ENCODE measurements at regions not wholly inside any gene's neighbourhood (a gene's known extent, or its start where the extent isn't known, plus 50 kb on each side); places are given as distances from the start of the nearest gene placed in this dataset.

DNA sequence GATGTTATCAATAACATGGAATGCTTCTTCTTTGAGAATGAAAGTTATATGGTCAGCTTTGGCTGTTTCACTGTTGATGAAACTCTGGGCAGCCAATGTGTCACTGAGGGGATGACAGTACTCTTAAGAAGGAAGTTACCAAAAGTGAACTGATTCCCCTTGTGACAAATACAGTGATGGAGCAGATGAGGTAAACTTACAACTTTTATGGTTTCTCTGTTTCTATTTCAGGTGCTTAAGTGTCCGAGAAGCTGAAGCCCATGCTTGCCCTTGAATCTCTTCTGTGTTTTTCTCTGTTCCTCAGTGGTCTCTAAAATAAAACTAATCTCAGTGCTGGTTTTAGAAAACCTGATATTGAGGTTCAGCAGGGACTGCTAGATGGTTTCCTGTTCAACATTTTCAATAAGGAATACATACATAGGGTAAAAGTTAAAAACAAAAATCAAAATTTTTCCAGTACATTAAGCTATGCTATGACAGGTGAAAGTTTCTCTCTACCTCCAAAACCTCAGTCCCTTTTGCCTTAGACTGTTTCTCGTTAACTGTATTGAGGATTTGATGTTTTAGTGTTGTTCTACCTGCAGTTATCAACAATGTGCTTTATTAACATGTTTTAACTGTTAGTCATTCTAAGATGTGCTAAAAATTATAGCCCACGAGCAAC is 454.4 kb upstream of the ADGRL4 start:
- peaks cover 8 to 12% of the 10 kb centered on the region in 2 donors for H3K9me3 Mint-ChIP-seq
- DNase-seq (no peak), ATAC-seq (replicated peaks in 1 of 2) (no peak)
- peaks cover 0 to 1% of the 10 kb centered on the region in 2 donors for H3K36me3 Mint-ChIP-seq (ENCODE audit: insufficient read depth in 2 of 2)
- no peaks in the 10 kb centered on the region for H3K4me1 Mint-ChIP-seq (ENCODE audit: low read depth)
- H3K27ac Mint-ChIP-seq, result no peak overlapping the region
- H3K27me3 Mint-ChIP-seq (ENCODE audit: low read depth), result no peaks in the 10 kb centered on the region
- no peak overlapping the region for H3K4me3 Mint-ChIP-seq

DNA sequence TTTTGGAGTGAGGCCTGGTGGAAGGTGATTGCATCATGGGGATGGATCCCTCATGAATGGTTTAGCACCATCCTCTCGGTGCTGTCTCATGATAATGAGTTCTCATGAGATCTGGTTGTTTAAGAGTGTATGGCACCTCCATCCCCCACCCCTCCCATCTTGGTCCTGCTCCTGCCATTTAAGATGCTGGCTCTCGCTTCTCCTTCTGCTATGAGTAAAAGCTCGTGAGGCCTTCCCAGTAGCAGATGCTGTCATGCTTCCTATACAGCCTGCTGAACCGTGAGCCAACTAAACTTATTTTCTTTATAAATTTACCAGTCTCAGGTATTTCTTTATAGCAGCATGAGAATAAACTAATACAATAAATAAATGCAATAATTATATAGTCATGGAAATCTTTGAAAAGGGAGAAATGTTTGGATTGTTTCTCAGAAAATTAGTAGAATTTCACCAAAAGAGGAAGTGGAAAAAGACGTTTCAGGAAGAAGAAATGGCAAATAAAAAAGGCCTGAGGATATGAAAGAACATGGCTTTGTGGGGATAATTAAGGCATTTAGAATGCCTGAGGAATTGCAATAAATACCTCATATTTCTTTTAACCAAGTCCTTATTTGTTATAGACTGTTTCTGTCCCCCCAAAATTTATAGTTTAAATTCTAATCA is 451.2 kb upstream of the ADGRL4 start:
- Mint-ChIP-seq H3K4me1 (ENCODE audit: low read depth) (no peaks in the 10 kb centered on the region), H3K27ac (no peak overlapping the region), H3K27me3 (ENCODE audit: low read depth) (no peaks in the 10 kb centered on the region), H3K36me3 (ENCODE audit: insufficient read depth in 2 of 2) (peaks cover 0 to 1% of the 10 kb centered on the region in 2 donors), H3K4me3 (no peak overlapping the region), H3K9me3 (peaks cover 5 to 8% of the 10 kb centered on the region in 2 donors)
- ATAC-seq (replicated peaks in 1 of 2) (no peak), DNase-seq (no peak)

DNA sequence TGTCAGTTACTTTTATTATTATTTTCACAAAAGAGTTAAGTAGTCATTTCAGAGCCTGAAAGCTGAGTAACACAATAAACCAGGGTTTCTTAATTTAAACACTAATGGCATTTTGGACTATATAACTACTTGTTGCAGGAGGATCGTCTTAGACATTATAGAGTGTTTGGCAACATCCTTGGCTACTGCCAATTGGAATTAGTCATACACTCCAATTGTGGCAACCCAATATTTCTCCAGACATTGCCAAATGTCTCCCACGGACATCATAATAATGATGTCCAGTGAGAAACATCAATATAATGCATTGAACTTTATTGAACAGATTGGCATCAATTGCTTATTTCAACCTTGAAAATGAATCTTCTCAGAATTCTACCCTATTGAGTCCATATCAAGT is 441.9 kb upstream of the ADGRL4 start:
- Mint-ChIP-seq H3K4me3 (no peak overlapping the region), H3K9me3 (peaks cover 1 to 2% of the 10 kb centered on the region in 2 donors), H3K27me3 (ENCODE audit: low read depth) (no peaks in the 10 kb centered on the region), H3K36me3 (ENCODE audit: insufficient read depth in 2 of 2) (no peaks in the 10 kb centered on the region), H3K4me1 (ENCODE audit: low read depth) (no peaks in the 10 kb centered on the region), H3K27ac (no peak overlapping the region)
- ATAC-seq (replicated peaks in 1 of 2) (no peak), DNase-seq (no peak)

DNA sequence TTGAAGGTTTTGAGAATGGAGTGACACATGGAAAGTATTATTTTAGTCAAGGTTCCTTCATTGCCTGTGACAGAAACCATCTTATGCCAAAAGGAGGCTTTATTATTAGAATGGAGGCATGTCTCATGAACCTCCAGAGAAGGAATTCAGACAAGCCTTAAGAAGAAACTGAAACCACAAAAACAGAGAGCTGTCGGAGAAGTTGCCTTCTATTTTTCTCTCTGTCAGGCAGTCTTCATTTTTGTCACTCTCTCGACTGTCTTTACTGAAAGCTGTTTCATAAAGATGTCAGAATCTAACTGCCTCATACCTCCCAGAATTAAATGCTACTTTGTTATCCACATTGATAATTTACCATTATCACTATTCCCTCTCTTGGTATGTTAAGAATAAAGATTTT is 434.7 kb upstream of the ADGRL4 start:
- DNase-seq (no peak), ATAC-seq (replicated peaks in 1 of 2) (no peak)
- H3K4me3 Mint-ChIP-seq, result no peak overlapping the region
- H3K27ac Mint-ChIP-seq, result no peak overlapping the region
- H3K4me1 Mint-ChIP-seq (ENCODE audit: low read depth), result no peaks in the 10 kb centered on the region
- H3K9me3 Mint-ChIP-seq, result peaks cover 3 to 5% of the 10 kb centered on the region in 2 donors
- H3K36me3 Mint-ChIP-seq (ENCODE audit: insufficient read depth in 2 of 2), result no peaks in the 10 kb centered on the region
- no peaks in the 10 kb centered on the region for H3K27me3 Mint-ChIP-seq (ENCODE audit: low read depth)

DNA sequence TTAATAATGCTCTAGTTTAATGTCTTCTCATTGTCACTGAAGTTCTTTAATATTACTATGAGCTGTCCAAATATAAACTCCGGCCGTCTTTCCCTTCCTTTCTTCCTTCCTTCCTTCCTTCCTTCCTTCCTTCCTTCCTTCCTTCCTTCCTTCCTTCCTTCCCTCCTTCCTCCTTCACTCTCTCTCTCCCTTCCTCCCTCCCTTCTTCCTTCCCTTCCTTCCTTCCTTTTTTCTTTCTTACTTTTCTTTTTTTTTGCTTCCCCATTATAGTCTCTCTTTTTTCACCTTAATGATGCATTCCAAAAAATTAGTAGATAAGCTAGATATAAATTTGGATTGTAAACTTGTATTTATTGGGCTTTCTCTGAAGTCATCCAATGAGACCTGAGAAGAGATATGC is 431.0 kb upstream of the ADGRL4 start:
- no peaks in the 10 kb centered on the region for H3K4me1 Mint-ChIP-seq (ENCODE audit: low read depth)

DNA sequence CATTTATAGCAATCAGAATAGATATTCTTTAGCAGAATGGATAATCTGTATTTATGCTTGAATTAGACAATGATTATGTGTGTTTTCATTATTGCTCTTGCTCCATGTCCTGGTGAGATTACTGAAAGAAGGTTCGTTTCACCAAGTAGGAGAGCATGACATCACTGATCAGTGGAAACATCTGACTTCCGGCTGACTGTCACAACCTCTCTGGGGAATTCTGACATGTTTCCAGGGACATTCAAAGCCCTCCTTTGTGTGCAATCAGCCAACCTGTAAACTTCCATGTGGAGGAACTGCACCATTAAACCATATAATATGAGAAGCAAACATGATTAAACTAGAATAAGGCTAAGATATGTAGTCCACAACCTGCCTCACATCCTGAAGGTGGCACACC is 424.8 kb upstream of the ADGRL4 start:
- ATAC-seq (replicated peaks in 1 of 2) (no peak), DNase-seq (no peak)
- H3K9me3 Mint-ChIP-seq, result peaks cover 0 to 4% of the 10 kb centered on the region in 2 donors
- H3K27ac Mint-ChIP-seq, result no peak overlapping the region
- no peaks in the 10 kb centered on the region for H3K4me1 Mint-ChIP-seq (ENCODE audit: low read depth)
- no peaks in the 10 kb centered on the region for H3K36me3 Mint-ChIP-seq (ENCODE audit: insufficient read depth in 2 of 2)
- H3K27me3 Mint-ChIP-seq (ENCODE audit: low read depth), result no peaks in the 10 kb centered on the region
- H3K4me3 Mint-ChIP-seq, result no peak overlapping the region

More for the DNA sequence above, 431.0 kb upstream of the ADGRL4 start:
- Mint-ChIP-seq H3K36me3 (ENCODE audit: insufficient read depth in 2 of 2) (no peaks in the 10 kb centered on the region), H3K4me3 (no peak overlapping the region), H3K9me3 (peaks cover 3 to 5% of the 10 kb centered on the region in 2 donors), H3K27ac (no peak overlapping the region), H3K27me3 (ENCODE audit: low read depth) (no peaks in the 10 kb centered on the region)
- DNase-seq, result no peak
- ATAC-seq (replicated peaks in 1 of 2), result no peak

DNA sequence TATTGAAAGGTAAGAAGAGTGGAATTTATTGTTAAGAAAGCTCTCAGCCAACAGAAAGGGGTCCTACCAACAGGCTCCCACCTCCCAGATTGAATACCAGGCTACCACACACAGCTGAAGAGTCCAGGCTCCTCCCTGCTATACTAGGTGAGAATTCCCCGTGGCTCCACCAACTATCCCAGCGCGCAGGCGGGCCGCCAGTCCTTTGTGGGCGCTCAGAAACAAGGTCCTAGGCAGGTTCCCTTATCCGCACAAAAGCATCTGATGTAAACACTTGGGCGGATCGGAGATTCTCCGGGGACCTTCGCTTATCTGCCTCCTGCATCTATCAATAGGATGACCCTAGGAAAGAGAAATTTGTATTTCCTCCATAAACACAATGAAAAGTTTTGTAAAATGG is 423.9 kb upstream of the ADGRL4 start:
- Mint-ChIP-seq H3K27me3 (ENCODE audit: low read depth) (no peaks in the 10 kb centered on the region), H3K4me3 (no peak overlapping the region), H3K4me1 (ENCODE audit: low read depth) (no peaks in the 10 kb centered on the region), H3K27ac (no peak overlapping the region), H3K36me3 (ENCODE audit: insufficient read depth in 2 of 2) (no peaks in the 10 kb centered on the region), H3K9me3 (peaks cover 0 to 4% of the 10 kb centered on the region in 2 donors)
- ATAC-seq (replicated peaks in 1 of 2), result no peak
- DNase-seq, result no peak

DNA sequence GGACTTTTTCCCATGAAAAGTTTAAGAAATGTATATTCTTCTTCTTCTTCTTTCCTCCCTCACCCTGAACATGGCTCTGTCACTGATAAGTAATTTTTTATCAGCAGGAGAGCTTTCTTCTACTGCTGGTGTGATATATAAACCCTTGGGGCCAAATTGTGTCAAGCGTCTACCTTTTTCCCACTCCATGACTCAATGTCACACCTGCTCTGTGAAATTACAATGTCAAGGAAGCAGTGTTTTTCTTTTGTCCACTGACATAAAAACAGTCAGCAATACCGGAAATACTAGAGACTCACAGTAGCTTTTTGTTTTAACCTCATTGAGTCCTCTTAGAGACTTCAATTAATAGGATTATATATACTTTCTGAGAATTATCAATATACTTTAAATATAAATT is 416.2 kb upstream of the ADGRL4 start:
- H3K9me3 Mint-ChIP-seq, result peaks cover 0 to 7% of the 10 kb centered on the region in 2 donors
- no peaks in the 10 kb centered on the region for H3K27me3 Mint-ChIP-seq (ENCODE audit: low read depth)
- H3K4me1 Mint-ChIP-seq (ENCODE audit: low read depth), result no peaks in the 10 kb centered on the region
- no peak overlapping the region for H3K27ac Mint-ChIP-seq
- DNase-seq (no peak), ATAC-seq (replicated peaks in 1 of 2) (no peak)
- H3K4me3 Mint-ChIP-seq, result no peak overlapping the region
- H3K36me3 Mint-ChIP-seq (ENCODE audit: insufficient read depth in 2 of 2), result no peaks in the 10 kb centered on the region

DNA sequence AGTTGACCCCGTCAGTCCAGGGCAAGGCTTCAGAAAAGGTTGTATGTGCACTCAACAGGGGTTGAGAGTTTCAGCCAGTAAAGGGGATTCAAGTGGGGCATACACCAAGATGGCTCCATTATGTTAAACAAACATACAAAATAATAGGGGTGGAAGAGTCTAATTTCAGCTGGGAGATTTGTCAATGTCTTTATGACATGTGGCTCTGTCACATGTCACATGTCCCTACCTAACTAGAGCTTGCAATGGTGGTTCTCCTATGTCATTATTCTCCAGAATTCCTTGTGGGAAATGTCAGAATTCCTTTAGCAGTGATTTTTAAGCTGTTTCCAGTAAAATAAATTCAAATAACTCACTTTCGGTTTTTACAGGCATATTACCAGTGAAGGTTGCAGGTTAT is 392.0 kb upstream of the ADGRL4 start:
- no peak for DNase-seq
- Mint-ChIP-seq H3K36me3 (ENCODE audit: insufficient read depth in 2 of 2) (no peaks in the 10 kb centered on the region), H3K4me3 (no peak overlapping the region), H3K9me3 (peaks cover 0 to 3% of the 10 kb centered on the region in 2 donors), H3K27me3 (ENCODE audit: low read depth) (no peaks in the 10 kb centered on the region), H3K27ac (no peak overlapping the region), H3K4me1 (ENCODE audit: low read depth) (no peaks in the 10 kb centered on the region)
- ATAC-seq (replicated peaks in 1 of 2), result no peak

DNA sequence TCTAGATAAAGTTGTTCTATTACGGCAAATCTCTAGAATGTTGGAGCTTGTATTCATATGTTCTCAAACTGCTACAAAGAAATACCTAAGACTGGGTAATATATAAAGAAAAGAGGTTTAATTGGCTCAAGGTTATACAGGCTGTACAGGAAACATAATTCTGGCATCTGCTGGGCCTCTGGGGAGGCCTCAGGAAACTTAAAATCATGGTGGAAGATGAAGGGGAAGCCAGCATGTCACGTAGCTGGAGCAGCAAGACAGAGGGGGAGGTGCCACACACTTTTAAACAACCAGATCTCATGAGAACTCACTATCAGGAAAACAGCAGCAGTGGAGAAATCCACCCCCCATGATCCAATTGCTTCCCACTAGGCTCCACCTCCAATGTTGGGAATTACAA is 390.4 kb upstream of the ADGRL4 start:
- no peak for ATAC-seq (replicated peaks in 1 of 2)
- Mint-ChIP-seq H3K4me3 (no peak overlapping the region), H3K27ac (no peak overlapping the region), H3K9me3 (peaks cover 0 to 3% of the 10 kb centered on the region in 2 donors), H3K4me1 (ENCODE audit: low read depth) (no peaks in the 10 kb centered on the region), H3K36me3 (ENCODE audit: insufficient read depth in 2 of 2) (no peaks in the 10 kb centered on the region), H3K27me3 (ENCODE audit: low read depth) (no peaks in the 10 kb centered on the region)
- DNase-seq, result no peak

DNA sequence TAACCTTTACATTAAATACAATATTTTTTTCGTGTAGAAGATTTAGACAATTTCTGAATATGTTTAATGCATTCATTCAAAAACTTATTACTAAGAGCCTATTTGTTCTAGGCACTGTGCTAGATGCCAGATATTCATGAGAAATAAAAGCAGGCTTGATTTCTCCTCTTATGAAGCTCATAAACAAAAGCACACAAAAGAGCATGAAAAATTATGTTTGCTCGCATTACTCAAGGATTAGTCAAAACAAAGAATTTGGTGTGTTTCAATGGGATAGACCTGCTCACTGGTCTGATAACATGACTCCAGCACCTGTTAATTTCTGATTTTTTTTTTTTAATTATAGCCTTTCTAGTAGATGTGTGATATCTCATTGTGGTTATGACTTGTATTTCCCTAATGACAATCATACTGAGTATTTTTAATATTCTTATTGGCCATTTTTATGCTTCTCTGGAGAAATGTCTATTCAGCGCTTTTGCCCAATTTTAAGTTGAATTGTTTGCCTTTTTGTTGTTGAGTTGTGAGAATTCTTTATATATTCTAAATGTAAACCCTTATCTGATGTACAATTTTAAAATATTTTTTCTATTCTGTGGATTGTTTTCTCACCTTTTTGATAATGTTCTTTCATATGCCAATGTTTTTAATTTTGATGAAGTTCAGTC is 382.3 kb upstream of the ADGRL4 start:
- no peaks in the 10 kb centered on the region for H3K27me3 Mint-ChIP-seq (ENCODE audit: low read depth)
- peaks cover 2% of the 10 kb centered on the region in 2 donors for H3K36me3 Mint-ChIP-seq (ENCODE audit: insufficient read depth in 2 of 2)
- no peaks in the 10 kb centered on the region for H3K4me1 Mint-ChIP-seq (ENCODE audit: low read depth)
- DNase-seq (no peak), ATAC-seq (replicated peaks in 1 of 2) (no peak)
- H3K27ac Mint-ChIP-seq, result no peak overlapping the region
- peaks cover 2 to 7% of the 10 kb centered on the region in 2 donors for H3K9me3 Mint-ChIP-seq
- H3K4me3 Mint-ChIP-seq, result no peak overlapping the region

DNA sequence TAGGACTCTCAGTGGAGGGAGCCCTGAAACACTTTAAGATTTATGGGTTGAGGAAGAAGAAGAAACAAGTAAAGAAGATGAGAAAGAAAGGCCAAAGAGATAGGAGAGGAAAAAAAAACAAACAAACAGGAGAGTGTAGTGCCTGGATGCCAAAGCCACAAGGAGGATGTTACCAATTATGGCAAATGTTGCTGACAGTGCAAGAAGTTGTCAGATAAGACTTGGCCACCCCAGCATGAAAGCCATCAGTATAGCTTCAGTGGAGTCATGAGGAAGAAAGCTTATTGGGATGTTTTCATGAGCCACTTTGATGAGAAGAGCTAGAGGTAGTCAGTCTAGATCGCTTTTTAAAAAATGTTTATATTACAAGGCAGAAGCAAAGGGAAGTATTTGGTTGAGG is 380.2 kb upstream of the ADGRL4 start:
- DNase-seq (no peak), ATAC-seq (replicated peaks in 1 of 2) (no peak)
- Mint-ChIP-seq H3K27ac (no peak overlapping the region), H3K27me3 (ENCODE audit: low read depth) (no peaks in the 10 kb centered on the region), H3K4me3 (no peak overlapping the region), H3K4me1 (ENCODE audit: low read depth) (no peaks in the 10 kb centered on the region), H3K9me3 (peaks cover 4 to 7% of the 10 kb centered on the region in 2 donors), H3K36me3 (ENCODE audit: insufficient read depth in 2 of 2) (peaks cover 2% of the 10 kb centered on the region in 2 donors)

DNA sequence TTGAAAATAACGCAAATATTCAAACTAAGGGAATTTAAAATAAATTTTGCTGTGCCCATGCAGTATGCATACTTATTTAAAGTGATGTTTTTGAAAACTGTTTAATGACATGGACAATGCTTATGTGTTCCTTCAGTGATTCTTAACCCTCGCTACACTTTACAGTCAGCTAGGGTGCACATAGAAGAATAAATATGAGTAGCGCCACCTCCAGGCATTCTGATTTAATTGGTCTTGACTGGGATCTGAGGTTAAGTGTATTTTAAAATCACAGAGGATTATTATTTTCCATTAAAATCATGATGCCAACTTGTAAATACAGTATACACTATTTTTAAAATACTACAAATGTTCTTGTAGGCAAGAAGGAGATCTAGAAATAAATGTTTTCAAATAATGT is 373.5 kb upstream of the ADGRL4 start:
- Mint-ChIP-seq H3K9me3 (peaks cover 5% of the 10 kb centered on the region in 2 donors), H3K4me3 (no peak overlapping the region), H3K36me3 (ENCODE audit: insufficient read depth in 2 of 2) (no peaks in the 10 kb centered on the region), H3K27ac (no peak overlapping the region), H3K4me1 (ENCODE audit: low read depth) (no peaks in the 10 kb centered on the region), H3K27me3 (ENCODE audit: low read depth) (no peaks in the 10 kb centered on the region)
- ATAC-seq (replicated peaks in 1 of 2) (no peak), DNase-seq (no peak)

Measured in activated T-cell treated with anti-CD3 and anti-CD28 coated beads, Interleukin-2, amount 50 U/mL, for 72 hours (primary cell).